ENCODE measurements at regions not wholly inside any gene's neighbourhood (a gene's known extent, or its start where the extent isn't known, plus 50 kb on each side); places are given as distances from the start of the nearest gene placed in this dataset.
A peak's percentile ranks its signal among the peaks of the same experiment; 100 is the strongest.
"Not testable (repeated sequence)": the region's sequence is repeated elsewhere in the genome, so short reads cannot be mapped to it uniquely, and the experiment has no call there.

DNA sequence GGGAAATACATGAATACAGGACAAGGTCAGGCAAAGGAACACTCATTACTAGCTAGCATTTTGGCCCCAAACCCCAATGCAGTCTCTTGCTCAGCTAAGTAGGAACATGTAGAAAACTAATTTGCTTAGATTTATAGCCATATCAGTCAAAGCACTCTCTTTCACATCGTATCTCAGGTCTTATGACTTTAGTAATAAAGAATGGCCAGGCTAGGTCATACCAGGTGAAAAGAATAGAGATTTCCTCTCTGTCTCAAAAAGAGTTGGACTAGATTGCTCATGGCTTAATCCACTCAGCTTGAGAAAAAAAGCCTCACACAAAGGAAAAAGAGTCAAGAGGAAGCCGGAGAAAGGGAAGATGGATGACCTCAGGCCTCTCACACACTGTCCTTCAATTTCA, 772.7 kb upstream of the SEMA6A start:
- Histone ChIP-seq H3K36me3 (ENCODE audit: control insufficient read depth in 3 of 3, insufficient read depth in 2 of 3, low read depth in 1 of 3, low read length in 3 of 3) (no peaks in the 10 kb centered on the region), H3K27me3 (ENCODE audit: control insufficient read depth in 3 of 3, insufficient read depth in 3 of 3, low read length in 3 of 3) (no peaks in the 10 kb centered on the region), H3K27ac (ENCODE audit: low read depth in 1 of 3, low read length in 2 of 3) (no peak overlapping the region), H3K4me1 (ENCODE audit: control insufficient read depth in 3 of 3, insufficient read depth in 2 of 3, low read depth in 1 of 3, low read length in 2 of 3) (no peaks in the 10 kb centered on the region), H3K9me3 (ENCODE audit: control insufficient read depth in 2 of 2, insufficient read depth in 1 of 2, low read depth in 1 of 2, low read length in 1 of 2) (no peaks in the 10 kb centered on the region), H3K4me3 (ENCODE audit: low read depth in 1 of 3, low read length in 3 of 3) (no peak overlapping the region)
- WGBS, 3 donors, result 50 to 54% (median 53%) methylated on average over 2 of the region's 2 CpGs
- FAIRE-seq (no peak), DNase-seq (no peak)

- DNase-seq; H3K4me3 ChIP-seq (ENCODE audit: low read depth in 1 of 3, low read length in 3 of 3); H3K4me1 ChIP-seq (ENCODE audit: control insufficient read depth in 3 of 3, insufficient read depth in 2 of 3, low read depth in 1 of 3, low read length in 2 of 3); H3K27ac ChIP-seq (ENCODE audit: low read depth in 1 of 3, low read length in 2 of 3); H3K36me3 ChIP-seq (ENCODE audit: control insufficient read depth in 3 of 3, insufficient read depth in 2 of 3, low read depth in 1 of 3, low read length in 3 of 3); FAIRE-seq; H3K27me3 ChIP-seq (ENCODE audit: control insufficient read depth in 3 of 3, insufficient read depth in 3 of 3, low read length in 3 of 3); H3K9me3 ChIP-seq (ENCODE audit: control insufficient read depth in 2 of 2, insufficient read depth in 1 of 2, low read depth in 1 of 2, low read length in 1 of 2): not testable (repeated sequence)
- 46 to 66% (median 52%) methylated on average over 13 of the region's 13 CpGs for WGBS, 3 donors
Observed at GRCh38 chr5:117343726-117344125, 769.1 kb upstream of the SEMA6A start.

GRCh38 chr5:117337064-117337749, 762.6 kb upstream of the SEMA6A start:
- FAIRE-seq (no peak), DNase-seq (no peak)
- no peaks in the 10 kb centered on the region for H3K27me3 ChIP-seq (ENCODE audit: control insufficient read depth in 3 of 3, insufficient read depth in 3 of 3, low read length in 3 of 3)
- H3K4me3 ChIP-seq (ENCODE audit: low read depth in 1 of 3, low read length in 3 of 3), result no peak overlapping the region
- WGBS, 3 donors, result 35 to 67% (median 49%) methylated on average over 4 of the region's 4 CpGs
- H3K4me1 ChIP-seq (ENCODE audit: control insufficient read depth in 3 of 3, insufficient read depth in 2 of 3, low read depth in 1 of 3, low read length in 2 of 3), result no peaks in the 10 kb centered on the region
- H3K36me3 ChIP-seq (ENCODE audit: control insufficient read depth in 3 of 3, insufficient read depth in 2 of 3, low read depth in 1 of 3, low read length in 3 of 3), result no peaks in the 10 kb centered on the region
- H3K27ac ChIP-seq (ENCODE audit: low read depth in 1 of 3, low read length in 2 of 3), result no peak overlapping the region
- H3K9me3 ChIP-seq (ENCODE audit: control insufficient read depth in 2 of 2, insufficient read depth in 1 of 2, low read depth in 1 of 2, low read length in 1 of 2), result no peaks in the 10 kb centered on the region

DNA sequence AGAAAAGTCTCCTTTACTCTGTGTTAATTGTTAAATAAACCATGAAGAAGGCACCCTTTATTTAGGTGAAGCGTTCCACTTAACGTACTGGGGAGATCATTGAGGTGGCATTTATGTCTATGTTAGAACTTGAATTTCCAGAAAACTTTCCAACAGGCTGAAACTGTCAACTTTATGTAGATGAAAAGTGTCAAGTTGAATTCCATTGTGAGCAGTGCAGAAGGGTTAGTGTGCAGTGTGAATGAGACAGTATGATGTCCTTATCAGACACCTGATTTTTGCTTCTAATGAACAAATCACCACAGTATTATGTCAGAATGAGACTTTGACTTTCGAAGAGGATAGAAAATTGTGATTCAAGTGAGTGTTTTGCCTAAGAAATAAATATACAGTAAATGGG, 761.6 kb upstream of the SEMA6A start:
- no peaks in the 10 kb centered on the region for H3K4me1 ChIP-seq (ENCODE audit: control insufficient read depth in 3 of 3, insufficient read depth in 2 of 3, low read depth in 1 of 3, low read length in 2 of 3)
- no peaks in the 10 kb centered on the region for H3K9me3 ChIP-seq (ENCODE audit: control insufficient read depth in 2 of 2, insufficient read depth in 1 of 2, low read depth in 1 of 2, low read length in 1 of 2)
- H3K27ac ChIP-seq (ENCODE audit: low read depth in 1 of 3, low read length in 2 of 3), result no peak overlapping the region
- FAIRE-seq (no peak), DNase-seq (no peak)
- H3K36me3 ChIP-seq (ENCODE audit: control insufficient read depth in 3 of 3, insufficient read depth in 2 of 3, low read depth in 1 of 3, low read length in 3 of 3), result no peaks in the 10 kb centered on the region
- no peaks in the 10 kb centered on the region for H3K27me3 ChIP-seq (ENCODE audit: control insufficient read depth in 3 of 3, insufficient read depth in 3 of 3, low read length in 3 of 3)
- WGBS, 3 donors, result 75 to 83% (median 82%) methylated on average over 3 of the region's 3 CpGs
- H3K4me3 ChIP-seq (ENCODE audit: low read depth in 1 of 3, low read length in 3 of 3), result no peak overlapping the region

DNA sequence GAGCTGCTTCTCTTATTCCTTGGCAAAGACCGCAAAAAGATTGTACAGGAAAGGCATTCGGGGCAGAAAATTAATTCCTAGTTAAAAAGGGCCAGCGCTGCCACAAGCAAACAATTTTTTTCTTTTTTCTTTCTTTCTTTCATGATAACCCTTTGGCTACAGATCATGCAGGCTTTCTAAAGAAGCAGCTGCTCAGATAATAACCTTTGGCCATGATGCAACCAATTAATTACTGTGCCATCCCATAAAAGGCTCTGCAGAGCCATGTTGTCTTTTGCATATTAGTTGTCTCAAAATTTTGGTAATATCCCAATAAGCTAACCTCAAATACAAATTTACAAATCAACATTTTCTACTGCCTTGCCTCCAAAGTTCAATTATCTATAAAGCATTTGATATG, 758.4 kb upstream of the SEMA6A start:
- no peak overlapping the region for H3K27ac ChIP-seq (ENCODE audit: low read depth in 1 of 3, low read length in 2 of 3)
- no peaks in the 10 kb centered on the region for H3K27me3 ChIP-seq (ENCODE audit: control insufficient read depth in 3 of 3, insufficient read depth in 3 of 3, low read length in 3 of 3)
- no peak overlapping the region for H3K4me3 ChIP-seq (ENCODE audit: low read depth in 1 of 3, low read length in 3 of 3)
- no peaks in the 10 kb centered on the region for H3K9me3 ChIP-seq (ENCODE audit: control insufficient read depth in 2 of 2, insufficient read depth in 1 of 2, low read depth in 1 of 2, low read length in 1 of 2)
- H3K4me1 ChIP-seq (ENCODE audit: control insufficient read depth in 3 of 3, insufficient read depth in 2 of 3, low read depth in 1 of 3, low read length in 2 of 3), result no peaks in the 10 kb centered on the region
- no peak for FAIRE-seq
- no peak for DNase-seq
- H3K36me3 ChIP-seq (ENCODE audit: control insufficient read depth in 3 of 3, insufficient read depth in 2 of 3, low read depth in 1 of 3, low read length in 3 of 3), result no peaks in the 10 kb centered on the region
- WGBS, 3 donors, result 90 to 92% (median 91%) methylated on average over 3 of the region's 3 CpGs

GRCh38 chr5:117332341-117332740, 757.7 kb upstream of the SEMA6A start:
- Histone ChIP-seq H3K9me3 (ENCODE audit: control insufficient read depth in 2 of 2, insufficient read depth in 1 of 2, low read depth in 1 of 2, low read length in 1 of 2) (no peaks in the 10 kb centered on the region), H3K4me1 (ENCODE audit: control insufficient read depth in 3 of 3, insufficient read depth in 2 of 3, low read depth in 1 of 3, low read length in 2 of 3) (no peaks in the 10 kb centered on the region), H3K4me3 (ENCODE audit: low read depth in 1 of 3, low read length in 3 of 3) (no peak overlapping the region), H3K27me3 (ENCODE audit: control insufficient read depth in 3 of 3, insufficient read depth in 3 of 3, low read length in 3 of 3) (no peaks in the 10 kb centered on the region), H3K36me3 (ENCODE audit: control insufficient read depth in 3 of 3, insufficient read depth in 2 of 3, low read depth in 1 of 3, low read length in 3 of 3) (no peaks in the 10 kb centered on the region), H3K27ac (ENCODE audit: low read depth in 1 of 3, low read length in 2 of 3) (no peak overlapping the region)
- no peak for FAIRE-seq
- WGBS, 3 donors, result 88 to 96% (median 93%) methylated on average over 1 of the region's 1 CpG
- no peak for DNase-seq

DNA sequence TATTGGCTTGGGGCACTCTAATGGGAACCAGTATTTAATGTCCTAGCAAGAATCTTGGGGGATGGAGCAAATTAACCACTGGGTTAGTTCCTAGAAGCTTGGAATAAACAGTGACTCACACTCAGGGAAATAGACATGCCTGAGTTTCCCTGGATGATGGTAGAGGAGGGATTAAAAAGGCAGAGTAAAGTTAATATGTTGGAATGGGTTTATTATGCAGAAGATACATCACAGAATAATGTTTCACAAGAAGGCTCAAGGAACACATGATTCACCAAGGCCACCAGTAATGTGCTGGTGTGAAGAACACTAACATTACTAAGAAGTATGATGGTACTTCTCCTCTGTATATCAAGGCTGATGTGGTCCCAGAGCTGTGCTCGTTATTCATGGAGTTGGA, 752.9 kb upstream of the SEMA6A start:
- no peak overlapping the region for H3K4me3 ChIP-seq (ENCODE audit: low read depth in 1 of 3, low read length in 3 of 3)
- H3K4me1 ChIP-seq (ENCODE audit: control insufficient read depth in 3 of 3, insufficient read depth in 2 of 3, low read depth in 1 of 3, low read length in 2 of 3), result no peaks in the 10 kb centered on the region
- no peak overlapping the region for H3K27ac ChIP-seq (ENCODE audit: low read depth in 1 of 3, low read length in 2 of 3)
- H3K27me3 ChIP-seq (ENCODE audit: control insufficient read depth in 3 of 3, insufficient read depth in 3 of 3, low read length in 3 of 3), result no peaks in the 10 kb centered on the region
- no peak for FAIRE-seq
- 6 to 51% (median 23%) methylated on average over 1 of the region's 1 CpG for WGBS, 3 donors
- no peaks in the 10 kb centered on the region for H3K36me3 ChIP-seq (ENCODE audit: control insufficient read depth in 3 of 3, insufficient read depth in 2 of 3, low read depth in 1 of 3, low read length in 3 of 3)
- H3K9me3 ChIP-seq (ENCODE audit: control insufficient read depth in 2 of 2, insufficient read depth in 1 of 2, low read depth in 1 of 2, low read length in 1 of 2), result peaks cover 0 to 5% of the 10 kb centered on the region in 2 donors
- DNase-seq, result no peak

DNA sequence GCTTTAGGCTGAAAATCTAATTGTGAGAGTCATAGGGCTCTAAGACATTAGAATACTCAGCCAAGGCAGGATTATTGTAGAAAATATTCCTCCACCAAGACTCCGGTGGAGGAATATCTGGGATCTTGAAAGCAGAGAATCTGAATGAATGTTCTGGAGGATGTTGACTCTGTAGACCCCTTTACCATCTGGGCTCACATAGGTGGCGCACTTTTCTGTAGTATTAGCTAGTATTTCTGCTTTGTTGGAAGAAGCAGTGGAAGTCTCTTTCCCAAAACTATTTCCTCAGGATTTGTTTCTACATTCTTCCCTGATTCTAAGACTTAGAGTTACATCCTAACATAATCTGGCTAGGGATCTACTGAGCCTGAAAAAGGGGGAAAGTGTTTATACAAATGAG, 752.4 kb upstream of the SEMA6A start:
- WGBS, 3 donors, result 68 to 92% (median 89%) methylated on average over 2 of the region's 2 CpGs
- H3K27ac ChIP-seq (ENCODE audit: low read depth in 1 of 3, low read length in 2 of 3), result no peak overlapping the region
- DNase-seq, result no peak
- no peaks in the 10 kb centered on the region for H3K4me1 ChIP-seq (ENCODE audit: control insufficient read depth in 3 of 3, insufficient read depth in 2 of 3, low read depth in 1 of 3, low read length in 2 of 3)
- no peaks in the 10 kb centered on the region for H3K36me3 ChIP-seq (ENCODE audit: control insufficient read depth in 3 of 3, insufficient read depth in 2 of 3, low read depth in 1 of 3, low read length in 3 of 3)
- no peak overlapping the region for H3K4me3 ChIP-seq (ENCODE audit: low read depth in 1 of 3, low read length in 3 of 3)
- H3K27me3 ChIP-seq (ENCODE audit: control insufficient read depth in 3 of 3, insufficient read depth in 3 of 3, low read length in 3 of 3), result no peaks in the 10 kb centered on the region
- FAIRE-seq, result no peak
- peaks cover 0 to 5% of the 10 kb centered on the region in 2 donors for H3K9me3 ChIP-seq (ENCODE audit: control insufficient read depth in 2 of 2, insufficient read depth in 1 of 2, low read depth in 1 of 2, low read length in 1 of 2)

GRCh38 chr5:117318528-117318927, 743.9 kb upstream of the SEMA6A start:
- FAIRE-seq (no peak), DNase-seq (peak in 1 of 2 donors; percentile 9)
- 58 to 67% (median 60%) methylated on average over 2 of the region's 2 CpGs for WGBS, 3 donors
- Histone ChIP-seq H3K9me3 (ENCODE audit: control insufficient read depth in 2 of 2, insufficient read depth in 1 of 2, low read depth in 1 of 2, low read length in 1 of 2) (no peaks in the 10 kb centered on the region), H3K4me3 (ENCODE audit: low read depth in 1 of 3, low read length in 3 of 3) (no peak overlapping the region), H3K36me3 (ENCODE audit: control insufficient read depth in 3 of 3, insufficient read depth in 2 of 3, low read depth in 1 of 3, low read length in 3 of 3) (no peaks in the 10 kb centered on the region), H3K4me1 (ENCODE audit: control insufficient read depth in 3 of 3, insufficient read depth in 2 of 3, low read depth in 1 of 3, low read length in 2 of 3) (no peaks in the 10 kb centered on the region), H3K27ac (ENCODE audit: low read depth in 1 of 3, low read length in 2 of 3) (no peak overlapping the region), H3K27me3 (ENCODE audit: control insufficient read depth in 3 of 3, insufficient read depth in 3 of 3, low read length in 3 of 3) (no peaks in the 10 kb centered on the region)
